Heart left ventricle (tissue), 16 donors: ENCODE measurements at regions not wholly inside any gene's neighbourhood (a gene's known extent, or its start where the extent isn't known, plus 50 kb on each side); places are given as distances from the start of the nearest gene placed in this dataset.

Experiments used
- ATAC-seq, 4 donors: fragments of 200-7000 bp; cut with Tn5 transposase; one replicate each; pipeline ENCODE4 v1.9.1; 2020 to 2022; ENCODE audit warnings: moderate library complexity in 4 of 4, mild to moderate bottlenecking in 3 of 4, moderate number of reproducible peaks in 1 of 4
- DNase-seq, 5 donors: peaks; one replicate each; pipeline ENCODE4 v3.0.0-alpha.2; 2020
- H3K27ac ChIP-seq, 12 donors: fragments of 200-600 bp; sonication (generic) in 4 of 12; one replicate each; pipeline versions ENCODE4 v1.5.0 to v1.8.0; 2016 to 2022; ENCODE audit warnings: mild to moderate bottlenecking in 2 of 12
- H3K27me3 ChIP-seq, 9 donors: fragments of 200-600 bp; sonication (generic) in 2 of 9; one replicate each; pipeline versions ENCODE4 v1.5.1 to v1.8.0; 2016 to 2022; ENCODE audit warnings: mild to moderate bottlenecking in 3 of 9
- H3K36me3 ChIP-seq, 9 donors: fragments of 200-600 bp; sonication (generic) in 2 of 9; one replicate each; pipeline versions ENCODE4 v1.5.0 to v1.8.0; 2018 to 2022; ENCODE audit warnings: mild to moderate bottlenecking in 2 of 9
- H3K4me1 ChIP-seq, 12 donors: fragments of 200-600 bp; sonication (generic) in 4 of 12; one replicate each; pipeline versions ENCODE4 v1.5.0 to v1.8.0; 2016 to 2022; ENCODE audit warnings: mild to moderate bottlenecking in 3 of 12
- H3K4me3 ChIP-seq, 12 donors: fragments of 200-600 bp; sonication (generic) in 4 of 12; one replicate each; pipeline versions ENCODE4 v1.5.0 to v1.8.0; 2017 to 2022; ENCODE audit warnings: mild to moderate bottlenecking in 9 of 12, moderate library complexity in 4 of 12
- H3K9me3 ChIP-seq, 12 donors: fragments of 200-600 bp; sonication (generic) in 4 of 12; one replicate each; pipeline versions ENCODE4 v1.5.0 to v1.8.0; 2016 to 2022; ENCODE audit warnings: mild to moderate bottlenecking in 1 of 12
- CTCF ChIP-seq, 12 donors: fragments of 200-600 bp; sonication (generic) in 4 of 12; IDR thresholded peaks; one replicate each; pipeline versions ENCODE4 v1.5.0 to v1.8.0; 2018 to 2022; ENCODE audit warnings: antibody characterized with exemption in 12 of 12, mild to moderate bottlenecking in 5 of 12
- POLR2A ChIP-seq, 2 donors: fragments of 450-650 bp; IDR thresholded peaks; one replicate each; pipeline ENCODE4 v1.6.1; 2017; ENCODE audit warnings: antibody characterized with exemption in 2 of 2, mild to moderate bottlenecking in 2 of 2, moderate library complexity in 2 of 2
- WGBS, 4 donors: extraction: QIAGEN DNeasy Blood & Tissue Kit in 2 of 4; methylation state at CpG; one replicate each; pipeline versions ENCODE4 v1.1.5 to v1.1.7; 2013 to 2018; 5-methylcytosine and 5-hydroxymethylcytosine counted together
- intact Hi-C, 10 donors: fragments of 100-400 bp; cut with DNase I; formaldehyde crosslinking; loops; one replicate each; pipeline versions ENCODE4 v1.11.1 to v1.14.2; 2022
- donor health status: ischemic (EF 13 %, LVEDD 7.1; RV severe dilation, severe dysfunction).
- donor health status: healthy with polysubstance abuse.
- donor health status: DM: no; HTN: yes; CAD: no.
- donor health status: DM: no; HTN: no; CAD: no.
- donor health status: ischemic (EF 25% LVEDD 6.9; RV normal size, moderate dysfunction).
- donor health status: ischemic (EF 25% LVEDD 5.7; RV mildly dilated, moderate dysfunction).
- donor health status: healthy.
- donor health status: DM: yes; HTN: yes; CAD: no.
- donor health status: ischemic (EF 35%, LVEDD 5.7; RV mildly dilated, moderate dysfunction).
- donor health status: nonischemic (EF 11% LVEDD 7.7; RV severe dilation, severe dysfunction).
- donor health status: DM: yes; HTN: yes; CAD: no.
- donor health status: PGD.
- donor health status: ischemic (EF 29% LVEDD 5.4; RV normal size, mild dysfunction).
- donor health status: nonischemic (EF 23%, LVEDD 6.1; RV moderate dilation, normal function).

DNA sequence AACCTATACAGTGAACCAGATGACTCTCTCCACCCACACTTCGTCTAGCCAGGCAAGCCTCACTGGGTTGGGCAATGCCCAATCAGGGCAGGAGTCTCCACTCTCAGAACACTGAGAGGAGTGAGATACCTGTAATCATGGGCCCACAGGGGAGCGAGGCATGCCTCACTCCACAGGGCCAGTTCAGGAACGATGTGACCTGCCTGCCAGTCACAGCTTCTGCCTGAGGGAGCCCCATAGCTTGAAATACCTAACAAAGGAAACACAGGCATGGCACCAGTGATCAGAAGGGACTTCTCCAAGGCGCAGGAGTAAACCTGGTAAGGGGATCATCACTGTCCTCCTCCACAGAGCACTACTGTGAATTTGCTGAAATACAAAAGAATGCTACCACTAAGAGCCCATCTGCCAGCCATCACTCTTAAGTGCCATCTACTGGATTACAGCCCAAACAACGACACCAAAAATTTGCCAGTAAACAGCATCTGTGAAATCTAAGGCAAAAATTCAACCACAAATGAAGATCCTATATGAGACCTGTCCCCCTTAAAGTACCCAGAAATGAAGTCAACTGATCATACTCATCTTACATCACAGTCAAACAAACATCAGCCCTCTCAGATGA lies 689.9 kb upstream of the SEMA6D start:
- TF ChIP-seq CTCF (IDR thresholded peaks at IDR 0.05) = no peak
- no peak for TF ChIP-seq POLR2A (IDR thresholded peaks at IDR 0.05)
- 62 to 70% (median 69%) methylated on average over 4 to 5 of the region's 5 CpGs for WGBS, 4 donors
- peaks cover 0 to 12% (median 0%) of the 10 kb centered on the region in 12 donors for H3K9me3 ChIP-seq
- no peak overlapping the region for H3K4me3 ChIP-seq
- H3K36me3 ChIP-seq = no peaks in the 10 kb centered on the region
- H3K27ac ChIP-seq = no peak overlapping the region
- no peaks in the 10 kb centered on the region for H3K27me3 ChIP-seq
- DNase-seq (no peak), ATAC-seq (no peak)
- intact Hi-C loops = loop anchor here in 1 of 10 donors (5.0 kb wide), 1 partner anchor 240 kb away; no protein-coding TSS in a partner anchor
- no peaks in the 10 kb centered on the region for H3K4me1 ChIP-seq

DNA sequence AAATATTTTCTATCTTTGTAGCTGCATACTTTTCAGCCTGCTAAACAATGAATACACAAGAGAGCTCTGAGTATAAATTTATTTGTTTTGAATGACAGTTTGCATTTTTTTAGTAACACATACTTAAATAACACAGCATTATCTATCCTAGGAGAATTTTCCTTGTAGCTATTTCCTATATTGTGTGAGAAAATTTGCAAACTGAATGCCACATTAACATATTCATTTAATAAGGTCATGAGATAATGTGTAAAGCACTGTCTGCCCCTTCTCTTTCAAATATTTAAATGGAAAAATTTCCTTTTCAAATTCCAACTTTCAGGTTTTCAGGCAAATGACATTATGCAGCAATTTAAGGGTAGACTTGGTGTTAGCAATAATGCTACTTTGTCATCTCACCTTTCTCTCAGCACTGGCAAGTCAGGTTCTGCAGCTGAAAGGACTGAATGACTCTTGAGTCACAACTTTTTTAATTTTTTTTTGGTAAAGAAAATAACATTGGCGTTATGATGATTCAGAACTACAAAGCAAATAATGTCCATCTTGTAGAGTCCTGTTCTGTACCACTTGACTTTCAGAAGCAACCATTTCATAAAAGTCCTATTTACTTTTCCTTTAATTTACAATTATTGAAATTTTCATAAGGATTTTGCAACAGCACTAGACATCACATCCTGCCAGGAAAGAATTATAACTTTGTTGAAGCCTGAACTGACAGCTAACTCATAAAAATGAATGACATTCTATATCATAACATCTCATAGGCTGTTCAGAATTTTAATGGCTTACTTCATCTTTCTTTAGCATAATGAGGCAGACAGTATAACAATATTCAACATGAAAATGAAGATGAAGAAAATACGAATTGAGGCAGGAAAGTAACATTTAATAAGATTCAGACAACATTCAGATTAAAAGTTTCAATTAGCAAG lies 681.6 kb upstream of the SEMA6D start:
- Histone ChIP-seq H3K27ac (no peak overlapping the region), H3K36me3 (no peaks in the 10 kb centered on the region), H3K27me3 (no peaks in the 10 kb centered on the region), H3K4me1 (no peaks in the 10 kb centered on the region), H3K9me3 (peaks cover 0 to 12% (median 0%) of the 10 kb centered on the region in 12 donors), H3K4me3 (no peak overlapping the region)
- 51 to 68% (median 60%) methylated on average over 2 of the region's 2 CpGs for WGBS, 4 donors
- DNase-seq (no peak), ATAC-seq (no peak)
- intact Hi-C loops = no loop called here
- TF ChIP-seq CTCF (IDR thresholded peaks at IDR 0.05) = no peak
- no peak for TF ChIP-seq POLR2A (IDR thresholded peaks at IDR 0.05)

DNA sequence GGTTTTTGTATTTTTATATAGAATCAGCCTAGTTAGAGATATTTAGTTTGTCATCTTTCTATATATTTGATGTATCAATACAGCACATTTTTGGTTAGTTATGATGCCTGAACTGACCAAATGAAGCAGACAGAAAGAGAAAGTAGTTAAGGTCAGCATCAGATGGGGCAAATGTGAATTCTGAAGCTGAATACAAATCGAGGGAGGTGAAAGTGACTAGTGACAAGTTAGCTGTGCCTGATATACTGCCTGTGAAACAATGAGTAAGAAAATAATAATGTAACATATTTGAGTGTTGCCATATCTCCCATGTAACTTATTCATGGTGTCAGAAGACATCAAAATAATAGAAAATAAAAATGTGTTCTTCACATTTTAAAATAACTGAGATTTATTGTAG lies 680.3 kb upstream of the SEMA6D start:
- WGBS, 4 donors = 45 to 59% (median 48%) methylated on average over 1 of the region's 1 CpG
- Histone ChIP-seq H3K27me3 (no peaks in the 10 kb centered on the region), H3K27ac (no peak overlapping the region), H3K4me3 (no peak overlapping the region), H3K36me3 (no peaks in the 10 kb centered on the region), H3K4me1 (no peaks in the 10 kb centered on the region), H3K9me3 (peaks cover 0 to 4% (median 0%) of the 10 kb centered on the region in 12 donors)
- DNase-seq (no peak), ATAC-seq (no peak)
- TF ChIP-seq POLR2A (IDR thresholded peaks at IDR 0.05) (no peak), CTCF (IDR thresholded peaks at IDR 0.05) (no peak)
- intact Hi-C loops = no loop called here

- Histone ChIP-seq H3K9me3 (no peaks in the 10 kb centered on the region), H3K36me3 (no peaks in the 10 kb centered on the region), H3K27ac (no peak overlapping the region), H3K27me3 (no peaks in the 10 kb centered on the region), H3K4me3 (no peak overlapping the region), H3K4me1 (no peaks in the 10 kb centered on the region)
- DNase-seq (no peak), ATAC-seq (no peak)
- TF ChIP-seq CTCF (IDR thresholded peaks at IDR 0.05) (no peak), POLR2A (IDR thresholded peaks at IDR 0.05) (no peak)
- 89 to 95% (median 91%) methylated on average over 1 of the region's 1 CpG for WGBS, 4 donors
- intact Hi-C loops = no loop called here
These were observed 678.1 kb upstream of the SEMA6D start for GRCh38 chr15:47039225-47039624.
